CD4-positive, alpha-beta memory T cell (primary cell): ENCODE measurements at regions not wholly inside any gene's neighbourhood (a gene's known extent, or its start where the extent isn't known, plus 50 kb on each side); places are given as distances from the start of the nearest gene placed in this dataset.
"Not testable (repeated sequence)": the region's sequence is repeated elsewhere in the genome, so short reads cannot be mapped to it uniquely, and the experiment has no call there.

Experiments
- CTCF ChIA-PET: fragments of 350-600 bp; sonication (Branson Sonifier 250); formaldehyde crosslinking; loops from one replicate; lab custom pipeline; 2021; ENCODE audit warnings: inconsistent platforms; ENCODE audit not compliant: partially characterized antibody; lab: Charles Lee
- POLR2A ChIA-PET: fragments of 350-600 bp; sonication (Branson Sonifier 250); formaldehyde crosslinking; loops from one replicate; lab custom pipeline; 2021; ENCODE audit not compliant: partially characterized antibody; lab: Charles Lee
- DNase-seq, 5 donors: peaks; one replicate each; pipeline versions ENCODE4 v3.0.0 to v3.0.0-alpha.2; 2020 to 2022; ENCODE audit warnings: mixed read lengths in 1 of 5
- H3K27ac ChIP-seq: one replicate; pipeline ENCODE4 v1.7.0; 2013; ENCODE audit warnings: low read depth, low read length
- H3K27me3 ChIP-seq: 2 replicates; pipeline ENCODE4 v1.7.0; 2013; ENCODE audit warnings: mild to moderate bottlenecking, low read length, moderate library complexity; ENCODE audit not compliant: insufficient read depth
- H3K36me3 ChIP-seq: 2 replicates; pipeline ENCODE4 v1.7.0; 2013; ENCODE audit warnings: mild to moderate bottlenecking, low read length, moderate library complexity; ENCODE audit not compliant: insufficient read depth
- H3K4me1 ChIP-seq: 2 replicates; pipeline ENCODE4 v1.7.0; 2013; ENCODE audit warnings: mild to moderate bottlenecking, low read length, moderate library complexity; ENCODE audit not compliant: insufficient read depth
- H3K4me3 ChIP-seq, 2 donors: one replicate each; pipeline ENCODE4 v1.7.0; 2013; ENCODE audit warnings: low read length in 2 of 2, mild to moderate bottlenecking in 1 of 2
- H3K9me3 ChIP-seq, 2 donors: one replicate each; pipeline ENCODE4 v1.7.0; 2013; ENCODE audit warnings: low read length in 2 of 2, control low read depth in 1 of 2; ENCODE audit not compliant: control insufficient read depth in 1 of 2
- H3K27ac Mint-ChIP-seq, 7 donors: one replicate each; pipeline ENCODE4 v1.8.0; 2020 to 2021; ENCODE audit warnings: mixed read lengths in 7 of 7, mild to moderate bottlenecking in 6 of 7, inconsistent platforms in 3 of 7, moderate library complexity in 3 of 7
- H3K27me3 Mint-ChIP-seq, 2 donors: one replicate each; pipeline ENCODE4 v1.8.0; 2020 to 2021; ENCODE audit warnings: mixed read lengths in 2 of 2
- H3K36me3 Mint-ChIP-seq, 2 donors: one replicate each; pipeline ENCODE4 v1.8.0; 2020 to 2021; ENCODE audit warnings: mixed read lengths in 2 of 2, inconsistent platforms in 1 of 2, mild to moderate bottlenecking in 1 of 2
- H3K4me1 Mint-ChIP-seq, 4 donors: one replicate each; pipeline ENCODE4 v1.8.0; 2020 to 2021; ENCODE audit warnings: mixed read lengths in 4 of 4, mild to moderate bottlenecking in 1 of 4
- H3K4me3 Mint-ChIP-seq, 8 donors: one replicate each; pipeline ENCODE4 v1.8.0; 2020 to 2021; ENCODE audit warnings: mixed read lengths in 8 of 8, mild to moderate bottlenecking in 7 of 8, moderate library complexity in 6 of 8, inconsistent platforms in 3 of 8
- H3K9me3 Mint-ChIP-seq, 8 donors: one replicate each; pipeline ENCODE4 v1.8.0; 2020 to 2021; ENCODE audit warnings: mixed read lengths in 8 of 8, mild to moderate bottlenecking in 5 of 8, inconsistent platforms in 3 of 8, moderate library complexity in 1 of 8
- intact Hi-C: fragments of 100-400 bp; cut with micrococcal nuclease; formaldehyde crosslinking; loops from one replicate; pipeline ENCODE4 v1.15.1; 2023

DNA sequence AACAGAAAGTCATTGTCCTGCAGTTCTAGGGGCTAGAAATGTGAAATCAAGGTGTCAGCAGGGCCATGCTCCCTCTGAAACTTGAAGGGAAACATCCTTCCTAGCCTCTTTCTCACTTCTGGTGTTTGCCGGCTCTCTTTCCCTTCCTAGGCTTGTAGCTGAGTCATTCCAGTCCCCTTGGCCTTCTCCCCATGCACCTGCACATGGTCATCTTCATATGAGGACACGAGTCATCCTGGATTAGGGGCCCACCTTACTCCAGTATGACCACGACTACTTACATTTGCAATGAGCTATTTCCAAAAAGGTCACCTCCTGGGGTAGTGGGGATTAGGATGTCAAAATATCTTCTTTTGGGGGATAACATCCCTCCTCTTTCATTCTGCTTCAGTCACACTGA lies 168.5 kb upstream of the CXCR4 start:
- H3K4me3 ChIP-seq: no peak overlapping the region
- CTCF ChIA-PET: interaction anchor here (0.6 to 1.3 kb wide), 3 partner anchors 18 to 373 kb away, joined by 3 to 5 read pairs (median 3); no protein-coding TSS in a partner anchor
- H3K36me3 ChIP-seq: no peaks in the 10 kb centered on the region

DNA sequence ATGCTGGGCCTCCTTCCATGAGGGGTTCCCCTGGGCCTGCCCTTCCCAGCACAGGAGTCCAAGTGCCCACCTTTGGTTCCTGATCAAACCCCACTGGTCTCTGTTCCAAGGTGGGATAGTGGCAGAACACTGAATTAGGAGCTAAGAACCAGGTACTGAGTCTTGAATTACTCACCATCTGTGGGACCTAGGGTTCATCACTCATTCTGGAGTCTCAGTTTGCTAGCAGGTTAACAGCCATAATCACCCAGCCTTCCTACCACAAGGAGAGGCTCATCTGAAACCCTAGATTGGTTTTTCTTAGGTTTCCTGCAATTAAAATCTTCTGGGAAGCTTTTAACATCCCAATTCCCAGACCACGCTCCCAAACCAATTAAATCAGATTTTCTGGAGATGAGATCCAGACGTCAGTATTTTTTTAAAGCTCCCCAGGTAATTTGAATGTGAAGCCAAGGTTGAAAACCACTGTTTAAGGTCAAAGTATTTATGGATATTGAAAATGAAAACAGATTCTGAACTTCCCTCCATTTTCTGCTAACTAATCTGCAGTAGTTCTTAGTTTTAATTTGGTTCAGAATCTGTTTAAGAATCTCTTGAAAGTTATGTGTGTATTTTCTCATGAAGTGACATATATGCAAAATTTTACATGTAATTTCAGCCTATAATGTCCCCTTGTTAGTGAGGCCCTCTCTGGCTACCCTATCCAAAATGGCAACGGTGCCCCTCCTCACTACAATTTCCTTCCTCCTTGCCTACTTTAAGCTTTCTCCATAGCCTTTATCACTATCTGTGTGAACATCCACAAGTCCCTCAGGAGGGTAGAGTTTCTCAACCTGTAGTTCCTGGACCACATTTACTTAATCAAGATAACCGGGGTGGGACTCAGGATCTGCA lies 166.5 kb upstream of the CXCR4 start:
- no peak overlapping the region for H3K4me3 Mint-ChIP-seq
- H3K9me3 Mint-ChIP-seq: no peaks in the 10 kb centered on the region
- H3K4me1 Mint-ChIP-seq: peaks cover 22 to 45% (median 32%) of the 10 kb centered on the region in 4 donors
- no peaks in the 10 kb centered on the region for H3K36me3 Mint-ChIP-seq
- H3K4me3 ChIP-seq: no peak overlapping the region
- intact Hi-C loops: loop anchor here (5.0 kb wide), 1 partner anchor 43 kb away; no protein-coding TSS in a partner anchor
- H3K27ac ChIP-seq: no peak overlapping the region
- no peaks in the 10 kb centered on the region for H3K9me3 ChIP-seq
- no peak for DNase-seq
- ChIA-PET CTCF (no interaction called here), POLR2A (interaction anchor here (1.0 kb wide), 1 partner anchor 408 kb away, joined by 3 read pairs; the partner anchor contains the start of gene MCM6)
- peak overlapping the region; percentile 16 to 72 (median 52) for H3K27ac Mint-ChIP-seq
- no peaks in the 10 kb centered on the region for H3K36me3 ChIP-seq
- peaks cover 25% of the 10 kb centered on the region for H3K4me1 ChIP-seq
- H3K27me3 Mint-ChIP-seq: no peaks in the 10 kb centered on the region
- no peaks in the 10 kb centered on the region for H3K27me3 ChIP-seq

More for the DNA sequence above, 168.5 kb upstream of the CXCR4 start:
- DNase-seq: no peak
- peaks cover 12 to 26% (median 16%) of the 10 kb centered on the region in 4 donors for H3K4me1 Mint-ChIP-seq
- intact Hi-C loops: no loop called here
- no peaks in the 10 kb centered on the region for H3K36me3 Mint-ChIP-seq
- Histone ChIP-seq H3K27ac (no peak overlapping the region), H3K4me1 (peaks cover 11% of the 10 kb centered on the region), H3K9me3 (no peaks in the 10 kb centered on the region), H3K27me3 (no peaks in the 10 kb centered on the region)
- H3K4me3 Mint-ChIP-seq: no peak overlapping the region
- peak overlapping the region in 2 of 7 donors; percentile 48 to 63 for H3K27ac Mint-ChIP-seq
- H3K27me3 Mint-ChIP-seq: no peaks in the 10 kb centered on the region
- no peaks in the 10 kb centered on the region for H3K9me3 Mint-ChIP-seq
- POLR2A ChIA-PET: no interaction called here

DNA sequence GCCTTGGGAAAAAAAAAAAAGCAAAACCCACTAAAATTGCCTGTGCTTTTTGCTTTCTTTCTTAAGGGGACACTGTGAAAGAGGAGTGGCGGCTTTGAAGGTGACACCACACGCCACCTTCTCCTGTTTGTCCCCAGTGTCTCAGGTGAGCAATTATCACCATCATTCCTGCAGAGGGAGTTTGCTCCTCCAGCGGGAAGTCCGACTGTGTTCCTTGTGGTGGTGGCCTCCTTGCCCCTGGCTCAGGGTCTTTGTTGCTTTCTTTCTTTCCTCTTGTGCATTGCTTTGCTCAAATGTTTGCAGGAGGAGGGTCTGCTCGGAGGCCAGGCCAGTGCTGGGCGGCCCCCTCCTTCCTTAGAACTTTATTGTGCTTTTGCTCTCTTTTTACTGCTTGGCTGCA lies 164.3 kb upstream of the CXCR4 start:
- Mint-ChIP-seq H3K9me3 (no peaks in the 10 kb centered on the region), H3K4me1 (peaks cover 24 to 54% (median 35%) of the 10 kb centered on the region in 4 donors), H3K36me3 (no peaks in the 10 kb centered on the region), H3K27ac (peak overlapping the region in 6 of 7 donors; percentile 90 to 99 (median 96)), H3K4me3 (peak overlapping the region in 4 of 8 donors; percentile 6 to 75 (median 34)), H3K27me3 (no peaks in the 10 kb centered on the region)
- intact Hi-C loops: loop anchor here (5.0 kb wide), 1 partner anchor 45 kb away; no protein-coding TSS in a partner anchor
- no peaks in the 10 kb centered on the region for H3K36me3 ChIP-seq
- H3K27me3 ChIP-seq: no peaks in the 10 kb centered on the region
- H3K4me3 ChIP-seq: no peak overlapping the region
- ChIA-PET POLR2A (interaction anchor here (0.9 to 2.2 kb wide), 9 partner anchors 15 to 296 kb away, joined by 3 to 13 read pairs (median 7); partner anchors contain the start of genes CXCR4 and DARS1), CTCF (no interaction called here)
- peak in 1 of 5 donors; percentile 2 for DNase-seq
- no peaks in the 10 kb centered on the region for H3K9me3 ChIP-seq
- peak overlapping the region; percentile 36 for H3K27ac ChIP-seq
- peaks cover 34% of the 10 kb centered on the region for H3K4me1 ChIP-seq

DNA sequence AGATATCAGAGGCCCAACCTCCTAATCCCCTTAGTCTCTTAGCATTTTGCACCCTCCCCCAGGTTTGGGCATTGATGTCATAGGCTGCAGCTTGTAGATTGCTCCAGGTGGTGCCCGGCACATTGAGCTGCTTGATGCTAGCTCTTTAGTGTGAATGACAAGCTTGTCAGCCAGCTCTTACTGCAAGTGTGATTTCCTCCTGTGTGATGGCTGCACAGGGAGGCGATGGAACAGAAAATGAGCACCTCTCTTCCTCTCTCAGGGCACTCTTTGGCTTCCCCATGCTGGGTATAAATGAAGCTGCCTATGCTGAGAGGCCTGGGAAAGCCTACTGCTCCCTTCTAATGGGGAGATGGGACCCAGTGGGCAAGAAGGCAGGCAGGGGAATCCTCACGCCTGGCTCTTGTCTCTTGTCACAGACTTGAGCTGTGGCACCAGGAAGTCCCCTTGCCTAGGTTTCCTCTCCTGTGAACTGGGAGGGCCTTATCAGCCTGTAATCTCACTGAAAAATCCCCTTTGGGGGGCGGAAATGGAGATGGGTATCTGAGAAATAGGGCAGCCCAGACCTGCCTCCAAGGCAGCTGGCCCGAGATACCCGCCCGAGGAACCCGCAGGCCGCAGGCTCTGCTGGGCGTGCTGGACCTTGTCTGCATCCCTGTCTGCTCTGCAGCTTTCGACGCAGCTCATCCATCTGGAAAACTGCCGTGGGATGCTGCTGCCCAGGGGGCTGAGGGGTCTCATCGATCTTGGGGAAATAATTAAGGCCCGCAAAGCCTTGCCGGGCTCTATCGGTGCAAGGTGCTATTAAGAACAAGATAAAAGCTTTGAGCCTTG lies 163.5 kb upstream of the CXCR4 start:
- H3K4me1 ChIP-seq: peaks cover 34% of the 10 kb centered on the region
- no peak overlapping the region for H3K4me3 ChIP-seq
- H3K4me3 Mint-ChIP-seq: peak overlapping the region in 7 of 8 donors; percentile 44 to 75 (median 69)
- DNase-seq: peak; percentile 67 to 88 (median 70)
- H3K27ac Mint-ChIP-seq: peak overlapping the region; percentile 90 to 99 (median 96)
- no peaks in the 10 kb centered on the region for H3K9me3 ChIP-seq
- peak overlapping the region; percentile 36 for H3K27ac ChIP-seq
- CTCF ChIA-PET: interaction anchor here (0.8 to 1.8 kb wide), 6 partner anchors 20 to 164 kb away, joined by 3 to 5 read pairs (median 4); no protein-coding TSS in a partner anchor
- POLR2A ChIA-PET: interaction anchor here (0.6 to 2.2 kb wide), 17 partner anchors 14 to 296 kb away, joined by 3 to 13 read pairs (median 5); partner anchors contain the start of genes CXCR4 and DARS1
- H3K9me3 Mint-ChIP-seq: no peaks in the 10 kb centered on the region
- no peaks in the 10 kb centered on the region for H3K27me3 ChIP-seq
- H3K36me3 ChIP-seq: no peaks in the 10 kb centered on the region
- H3K27me3 Mint-ChIP-seq: no peaks in the 10 kb centered on the region
- H3K36me3 Mint-ChIP-seq: no peaks in the 10 kb centered on the region
- peaks cover 24 to 54% (median 35%) of the 10 kb centered on the region in 4 donors for H3K4me1 Mint-ChIP-seq
- intact Hi-C loops: loop anchor here (5.0 kb wide), 1 partner anchor 46 kb away; no protein-coding TSS in a partner anchor

DNA sequence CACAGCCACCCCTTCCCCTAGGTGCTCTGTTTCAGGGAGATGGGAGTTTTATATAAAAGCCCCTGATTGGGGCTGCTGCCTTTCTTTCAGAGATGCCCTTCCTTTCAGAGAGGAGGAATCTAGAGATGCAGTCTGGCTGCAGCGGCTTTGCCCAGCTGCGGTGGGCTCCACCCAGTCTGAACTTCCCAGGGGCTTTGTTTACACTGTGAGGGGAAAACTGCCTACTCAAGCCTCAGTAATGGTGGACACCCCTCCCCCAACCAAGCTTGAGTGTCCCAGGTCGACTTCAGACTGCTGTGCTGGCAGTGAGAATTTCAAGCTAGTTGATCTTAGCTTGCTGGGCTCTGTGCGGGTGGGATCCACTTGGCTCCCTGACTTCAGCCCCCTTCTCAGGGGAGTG lies 148.4 kb upstream of the CXCR4 start:
- H3K9me3 ChIP-seq, H3K36me3 ChIP-seq, H3K36me3 Mint-ChIP-seq, H3K27ac Mint-ChIP-seq, DNase-seq, H3K4me3 Mint-ChIP-seq, CTCF ChIA-PET, intact Hi-C loops, H3K4me1 Mint-ChIP-seq, H3K27me3 ChIP-seq, H3K27me3 Mint-ChIP-seq, H3K4me1 ChIP-seq, H3K4me3 ChIP-seq, H3K27ac ChIP-seq: not testable (repeated sequence)
- POLR2A ChIA-PET: interaction anchor here (0.6 kb wide), 1 partner anchor 293 kb away, joined by 3 read pairs; no protein-coding TSS in a partner anchor
- H3K9me3 Mint-ChIP-seq: peaks cover 0 to 29% (median 12%) of the 10 kb centered on the region in 8 donors

DNA sequence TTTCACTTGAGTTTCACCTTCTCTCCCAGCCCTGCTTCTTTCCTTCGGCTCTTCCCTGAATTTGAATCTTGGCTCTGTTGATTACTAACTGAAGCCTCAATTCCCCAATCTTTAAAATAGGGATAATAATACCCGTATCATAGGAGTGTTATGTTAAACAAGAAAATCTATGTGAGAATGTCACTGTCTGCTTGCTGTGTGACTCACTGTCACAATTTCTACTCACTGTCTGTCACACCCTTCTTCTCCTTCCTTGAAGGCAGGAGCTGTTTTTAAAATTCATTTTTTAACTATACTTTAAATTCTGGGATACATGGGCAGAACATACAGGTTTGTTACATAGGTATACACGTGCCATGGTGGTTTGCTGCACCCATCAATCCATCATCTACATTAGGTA lies 141.6 kb upstream of the CXCR4 start:
- H3K36me3 ChIP-seq: no peaks in the 10 kb centered on the region
- no peak for DNase-seq
- no peaks in the 10 kb centered on the region for H3K27me3 Mint-ChIP-seq
- no peaks in the 10 kb centered on the region for H3K27me3 ChIP-seq
- peaks cover 0 to 3% of the 10 kb centered on the region in 2 donors for H3K36me3 Mint-ChIP-seq
- peaks cover 6 to 19% (median 7%) of the 10 kb centered on the region in 4 donors for H3K4me1 Mint-ChIP-seq
- H3K27ac Mint-ChIP-seq: peak overlapping the region in 2 of 7 donors; percentile 15 to 41
- H3K9me3 ChIP-seq: no peaks in the 10 kb centered on the region
- intact Hi-C loops: no loop called here
- H3K4me3 ChIP-seq: no peak overlapping the region
- ChIA-PET CTCF (no interaction called here), POLR2A (interaction anchor here (1.0 to 1.2 kb wide), 3 partner anchors 123 to 240 kb away, joined by 3 read pairs; no protein-coding TSS in a partner anchor)
- no peak overlapping the region for H3K27ac ChIP-seq
- H3K9me3 Mint-ChIP-seq: peaks cover 0 to 8% (median 4%) of the 10 kb centered on the region in 8 donors
- no peaks in the 10 kb centered on the region for H3K4me1 ChIP-seq
- no peak overlapping the region for H3K4me3 Mint-ChIP-seq
